Cardiac fibroblast (primary cell): ENCODE measurements at regions not wholly inside any gene's neighbourhood (a gene's known extent, or its start where the extent isn't known, plus 50 kb on each side); places are given as distances from the start of the nearest gene placed in this dataset.

ENCODE experiments used
- DNase-seq, 2 donors: peaks; one replicate each; pipeline versions ENCODE4 v3.0.0 to v3.0.0-alpha.2; 2010; ENCODE audit warnings: low read depth in 2 of 2
- H3K4me3 ChIP-seq, 2 donors: replicated peaks in 1 of 2; 1 replicate in 1 of 2; 2 replicates in 1 of 2; pipeline ENCODE4 v1.5.1; 2011; ENCODE audit warnings: low read depth in 2 of 2, low read length in 2 of 2, mild to moderate bottlenecking in 2 of 2, moderate library complexity in 1 of 2
- CTCF ChIP-seq: IDR thresholded peaks from one replicate; pipeline ENCODE4 v1.5.1; 2011; ENCODE audit warnings: low read depth, mild to moderate bottlenecking, low read length, inconsistent platforms

- no peak for DNase-seq
- no peak for TF ChIP-seq CTCF
Measured at GRCh38 chr4:4734425-4734824, 125.0 kb upstream of the MSX1 start.

DNA sequence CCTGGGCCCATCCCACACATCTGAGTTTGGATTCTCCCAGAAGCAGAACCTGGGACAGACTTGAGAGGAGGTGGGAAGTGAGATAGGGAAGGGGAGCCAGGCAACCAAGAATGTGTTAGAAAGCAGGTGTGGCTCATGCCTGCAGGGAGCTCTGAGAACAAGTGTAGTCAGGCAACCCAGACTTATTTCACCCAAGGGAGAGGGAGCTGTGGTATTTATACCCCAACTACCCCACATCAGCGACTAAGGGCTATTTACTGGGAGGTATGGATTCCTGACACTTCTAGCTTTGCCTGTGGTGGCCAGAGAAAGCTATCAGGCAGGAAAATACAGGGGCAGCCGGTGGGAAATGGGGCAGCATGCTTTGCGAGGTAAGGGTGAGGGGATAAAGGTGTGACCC is 125.8 kb upstream of the MSX1 start:
- no peak overlapping the region for H3K4me3 ChIP-seq

More at GRCh38 chr4:4734425-4734824, 125.0 kb upstream of the MSX1 start:
- H3K4me3 ChIP-seq, result no peak overlapping the region

DNA sequence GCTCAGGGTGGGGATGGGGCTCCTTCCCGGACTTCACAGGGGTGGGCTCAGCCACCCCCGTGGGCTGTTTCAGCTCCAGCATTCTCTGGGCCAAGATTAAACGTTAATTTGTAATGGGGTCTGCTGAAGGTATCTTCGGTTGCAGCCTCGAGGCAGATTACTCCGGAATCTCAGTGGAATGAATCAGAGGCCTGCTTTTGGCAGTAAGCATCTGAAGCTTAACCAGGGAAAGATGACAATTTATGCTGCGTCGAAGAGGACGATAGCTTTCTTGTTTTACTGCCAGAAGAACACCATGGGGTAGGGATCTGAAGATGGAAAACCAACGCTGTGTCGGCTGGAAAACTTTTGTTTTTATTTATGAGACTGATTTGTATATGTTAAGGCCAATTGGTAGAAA is 129.2 kb upstream of the MSX1 start:
- no peak for DNase-seq
- TF ChIP-seq CTCF, result no peak
- no peak overlapping the region for H3K4me3 ChIP-seq

More for the DNA sequence above, 125.8 kb upstream of the MSX1 start:
- no peak for DNase-seq
- TF ChIP-seq CTCF, result no peak

DNA sequence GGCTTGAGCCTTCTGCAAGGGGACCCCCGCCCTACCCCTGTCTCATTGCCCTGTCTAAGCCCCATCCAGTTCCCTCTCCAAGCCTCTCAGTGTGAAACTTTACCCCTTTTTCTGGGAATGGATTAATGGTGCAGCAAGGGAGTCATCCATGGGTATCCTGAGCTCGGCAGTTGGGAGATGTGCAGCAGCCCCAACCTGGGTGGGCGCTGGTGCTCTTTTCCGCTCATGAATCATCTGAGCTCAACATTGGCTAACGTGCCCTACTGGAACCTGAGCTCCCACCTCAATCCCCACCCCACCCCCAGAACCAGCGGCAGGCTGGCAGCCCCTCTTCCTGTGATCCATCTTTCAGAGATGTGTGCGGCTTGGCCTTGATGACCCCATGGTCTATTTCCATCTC is 130.3 kb upstream of the MSX1 start:
- no peak for TF ChIP-seq CTCF
- no peak overlapping the region for H3K4me3 ChIP-seq

DNA sequence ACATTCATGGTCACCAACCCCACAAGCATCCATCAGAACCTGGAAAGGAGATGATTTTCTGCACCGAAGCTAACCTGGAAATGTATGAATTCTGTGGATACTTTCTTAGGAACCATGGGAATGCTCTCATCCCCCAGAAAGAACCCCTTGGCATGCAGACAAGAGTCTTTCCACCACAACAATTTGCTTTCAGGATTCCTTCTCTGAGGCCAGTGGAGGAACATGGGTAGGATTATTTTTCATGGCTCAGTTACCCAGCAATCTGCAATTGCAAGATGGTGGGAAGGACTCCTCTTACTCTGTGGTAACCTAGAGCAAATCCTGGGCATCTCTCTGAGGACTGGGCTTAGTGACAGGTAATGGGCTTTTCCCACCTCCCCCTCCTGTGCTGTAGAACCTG is 131.9 kb upstream of the MSX1 start:
- DNase-seq, result no peak
- no peak for TF ChIP-seq CTCF
- H3K4me3 ChIP-seq, result no peak overlapping the region

More for the DNA sequence above, 130.3 kb upstream of the MSX1 start:
- no peak for DNase-seq

DNA sequence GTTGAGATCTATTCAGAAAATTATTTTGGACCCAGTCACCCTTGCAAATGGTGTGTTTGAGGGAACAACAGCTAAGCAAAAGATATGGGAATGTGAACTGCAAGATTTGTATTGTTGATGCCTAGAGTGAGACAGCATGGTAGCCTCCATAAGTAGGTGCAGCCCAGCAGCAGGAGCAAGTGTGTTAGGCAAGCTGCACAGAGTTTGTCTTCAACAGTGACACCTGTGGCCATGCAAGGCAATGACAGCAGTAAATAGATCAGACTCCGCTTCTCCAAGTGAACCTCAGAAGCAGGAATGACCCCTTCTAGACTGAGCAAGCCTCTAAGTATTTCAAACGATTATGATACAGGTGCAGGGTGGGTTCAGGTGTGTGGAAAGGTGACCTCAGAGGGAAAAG is 133.4 kb upstream of the MSX1 start:
- DNase-seq, result peak in 1 of 2 donors; percentile 5
- no peak overlapping the region for H3K4me3 ChIP-seq
- peak; percentile 24 for TF ChIP-seq CTCF

- no peak for DNase-seq
- no peak for TF ChIP-seq CTCF
- no peak overlapping the region for H3K4me3 ChIP-seq
Measured at GRCh38 chr4:4724321-4724720, 135.1 kb upstream of the MSX1 start.
